Adrenal gland (tissue), 5 donors: ENCODE measurements at regions not wholly inside any gene's neighbourhood (a gene's known extent, or its start where the extent isn't known, plus 50 kb on each side); places are given as distances from the start of the nearest gene placed in this dataset.

Experiments used
- CTCF ChIP-seq, 6 experiments: fragments of 450-650 bp in 4 of 6; fragments of 200-600 bp in 2 of 6; sonication (generic) in 1 of 6; IDR thresholded peaks; 1 replicate in 5 of 6; 2 replicates in 1 of 6; pipeline versions ENCODE4 v1.5.1 to v1.8.0; 2016 to 2021; ENCODE audit warnings: antibody characterized with exemption in 6 of 6, mild to moderate bottlenecking in 2 of 6, moderate library complexity in 1 of 6
- POLR2A ChIP-seq, 2 donors: fragments of 450-650 bp; IDR thresholded peaks; one replicate each; pipeline ENCODE4 v1.6.1; 2017; ENCODE audit warnings: antibody characterized with exemption in 2 of 2, mild to moderate bottlenecking in 2 of 2, moderate library complexity in 1 of 2
- donor health status: DM: no; HTN: no; CAD: no.

- TF ChIP-seq CTCF (IDR thresholded peaks at IDR 0.05) (no peak), POLR2A (IDR thresholded peaks at IDR 0.05) (no peak)
Observed at GRCh38 chr2:181313845-181314244, 143.3 kb upstream of the ITGA4 start.
